HG03039 (cell line): ENCODE measurements at regions not wholly inside any gene's neighbourhood (a gene's known extent, or its start where the extent isn't known, plus 50 kb on each side); places are given as distances from the start of the nearest gene placed in this dataset.
"Not testable (repeated sequence)": the region's sequence is repeated elsewhere in the genome, so short reads cannot be mapped to it uniquely, and the experiment has no call there.

Experiments used
- ATAC-seq: cut with Tn5 transposase; IDR thresholded peaks from one replicate; pipeline ENCODE4 v1.9.1; 2021; ENCODE audit warnings: mild to moderate bottlenecking, moderate library complexity; ENCODE audit not compliant: unreplicated experiment

DNA sequence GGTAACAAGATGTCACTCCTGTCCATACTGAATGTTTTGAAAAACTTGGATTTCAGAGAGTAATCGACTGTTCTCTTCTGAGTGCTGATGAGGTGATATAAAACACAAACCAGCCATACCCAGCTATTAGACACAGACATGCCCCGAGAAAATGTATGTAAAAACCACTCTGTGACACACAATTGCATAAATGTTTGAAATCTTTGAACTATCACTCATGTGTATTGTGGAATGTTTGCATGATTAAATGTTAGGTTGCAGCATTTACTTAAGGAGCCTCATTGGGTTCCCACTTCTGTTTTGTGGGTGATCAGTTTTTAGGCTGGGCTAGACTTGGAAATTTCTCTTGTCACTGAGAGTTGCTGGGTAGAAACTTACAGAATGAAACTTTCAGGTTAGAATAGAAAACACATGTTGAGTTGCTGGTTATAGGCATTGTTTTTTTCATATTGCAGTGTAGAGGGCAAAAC is 270.4 kb upstream of the B3GALT2 start:
- ATAC-seq: peak; percentile 50

- no peak for ATAC-seq
Measured at GRCh38 chr1:193451606-193452005, 265.2 kb upstream of the B3GALT2 start.

DNA sequence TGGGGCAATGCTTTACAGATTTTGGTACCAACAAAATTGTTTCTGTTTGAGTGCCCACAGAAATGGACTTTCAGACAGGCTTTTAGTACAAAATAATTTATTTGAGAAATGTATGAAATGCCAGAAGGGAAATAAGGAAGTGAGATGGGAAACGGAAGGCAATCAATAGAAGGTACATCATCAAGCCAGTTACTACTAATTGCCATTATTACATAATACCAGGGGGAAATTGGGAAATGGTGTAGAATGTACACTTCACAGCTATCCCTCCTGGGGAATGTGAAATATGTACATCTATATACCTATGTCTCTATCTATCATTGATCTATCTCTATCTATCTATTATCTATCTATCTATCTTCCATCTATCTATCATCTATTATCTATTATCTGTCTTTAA is 264.6 kb upstream of the B3GALT2 start:
- no peak for ATAC-seq

DNA sequence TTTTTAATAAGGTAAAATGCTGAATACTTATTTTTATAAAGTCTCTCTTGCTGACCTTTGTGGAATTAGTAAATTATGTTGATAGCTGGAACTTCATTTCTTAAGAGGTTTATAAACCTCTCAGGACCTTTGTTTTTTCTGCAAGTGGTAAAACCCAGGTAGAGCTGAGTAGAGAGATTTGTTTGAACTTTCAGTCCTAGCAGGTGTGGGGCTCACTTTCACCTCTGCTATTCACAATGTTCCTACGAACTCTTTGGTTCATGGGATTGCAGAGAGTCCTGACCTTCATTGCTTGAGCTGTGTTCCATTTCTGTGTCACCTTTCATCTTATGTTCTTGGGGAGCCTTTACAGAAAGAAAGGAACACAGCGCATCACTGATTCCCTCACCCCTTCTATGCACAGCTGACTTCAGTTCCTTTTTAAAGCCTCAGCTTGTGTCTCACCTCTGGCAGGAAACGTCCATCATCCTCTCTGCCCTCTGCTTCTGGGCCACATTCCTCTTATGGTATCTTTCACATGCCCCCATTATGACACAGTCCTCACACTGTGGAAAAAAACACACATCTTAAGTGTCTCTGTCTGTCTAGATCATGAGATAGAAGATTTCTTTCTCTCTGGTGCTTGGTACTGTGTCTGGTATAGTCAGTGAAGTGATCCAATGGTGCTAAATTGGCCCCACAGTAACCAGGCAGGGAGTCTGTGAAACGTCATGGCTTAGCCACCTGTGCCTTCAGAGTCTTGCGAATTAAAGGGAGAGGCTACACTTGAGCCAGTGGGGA is 262.5 kb upstream of the B3GALT2 start:
- ATAC-seq: peak; percentile 85

GRCh38 chr1:193443886-193444285 is 257.5 kb upstream of the B3GALT2 start:
- no peak for ATAC-seq

GRCh38 chr1:193438771-193439170 is 252.4 kb upstream of the B3GALT2 start:
- peak; percentile 52 for ATAC-seq

DNA sequence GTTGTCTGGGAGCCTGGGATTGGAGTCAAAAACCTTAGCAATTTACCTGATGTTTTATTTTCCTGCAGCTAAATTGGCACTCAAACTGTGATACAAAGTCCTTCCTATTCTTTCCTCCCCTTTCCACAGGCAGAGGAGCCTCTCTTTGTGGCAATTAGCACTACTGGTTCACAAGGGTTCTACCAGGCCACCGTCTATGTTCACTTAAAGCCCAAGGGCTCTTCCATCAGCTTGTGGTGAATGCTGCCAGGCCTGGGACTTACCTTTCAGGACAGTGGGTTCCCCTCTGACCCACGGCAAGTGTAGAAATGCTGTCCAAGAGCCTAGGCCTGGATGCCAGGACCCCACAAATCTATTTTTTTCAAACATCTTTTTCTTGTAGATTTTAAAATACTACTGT is 251.9 kb upstream of the B3GALT2 start:
- no peak for ATAC-seq

DNA sequence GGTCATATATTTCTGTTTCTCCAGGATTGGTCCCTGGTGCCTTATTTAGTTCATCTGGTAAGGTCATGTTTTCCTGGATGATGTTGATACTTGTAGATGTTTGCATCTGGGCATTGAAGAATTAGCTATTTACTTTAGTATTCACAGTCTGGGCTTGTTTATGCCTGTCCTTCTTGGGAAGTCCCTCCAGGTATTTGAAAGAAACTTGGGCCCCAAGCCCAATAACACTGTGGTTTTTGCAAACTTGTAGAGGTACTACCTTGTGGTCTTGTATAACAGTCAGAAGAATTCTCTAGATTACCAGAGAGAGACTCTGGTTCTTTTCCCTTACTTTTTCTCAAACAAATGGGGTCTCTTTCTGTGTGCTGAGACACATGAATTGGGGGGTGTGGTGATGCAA is 251.4 kb upstream of the B3GALT2 start:
- ATAC-seq: peak; percentile 87

GRCh38 chr1:193437333-193437732 is 250.9 kb upstream of the B3GALT2 start:
- ATAC-seq: not testable (repeated sequence)

DNA sequence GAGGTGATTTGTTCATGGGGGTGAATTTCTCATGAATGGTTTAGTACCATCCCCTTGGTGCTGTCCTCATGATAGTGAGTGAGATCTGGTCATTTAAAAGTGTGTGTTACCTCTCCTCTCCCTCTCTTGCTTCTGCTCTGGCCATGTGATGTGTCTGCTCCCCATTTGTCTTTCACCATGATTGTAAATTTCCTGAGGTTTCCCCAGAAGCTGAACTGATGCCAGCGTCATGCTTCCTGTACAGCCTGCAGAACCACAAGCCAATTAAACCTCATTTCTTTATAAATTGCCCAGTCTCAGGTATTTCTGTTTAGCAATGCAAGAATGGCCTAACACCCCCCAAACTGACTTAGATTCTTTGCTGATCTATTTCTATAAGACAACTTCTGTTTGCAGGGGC is 249.4 kb upstream of the B3GALT2 start:
- ATAC-seq: no peak

- no peak for ATAC-seq
Measured at GRCh38 chr1:193434319-193434718, 247.9 kb upstream of the B3GALT2 start.

DNA sequence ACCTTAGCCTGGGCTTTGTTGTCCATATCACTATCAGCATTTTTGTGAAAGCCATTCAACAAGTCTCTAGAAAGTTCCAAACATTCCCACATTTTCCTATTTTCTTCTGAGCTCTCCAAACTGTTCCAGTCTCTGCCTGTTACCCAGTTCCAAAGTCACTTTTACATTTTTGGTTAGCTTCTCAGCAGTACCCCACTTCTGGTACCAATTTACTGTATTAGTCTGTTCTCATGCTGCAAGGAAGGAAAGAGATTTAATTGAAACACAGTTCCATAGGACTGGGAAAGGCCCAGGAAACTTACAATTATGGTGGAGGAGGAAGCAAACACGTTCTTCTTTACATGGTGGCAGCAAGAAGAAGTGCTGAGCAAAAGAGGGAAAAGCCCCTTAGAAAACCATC is 247.2 kb upstream of the B3GALT2 start:
- no peak for ATAC-seq

DNA sequence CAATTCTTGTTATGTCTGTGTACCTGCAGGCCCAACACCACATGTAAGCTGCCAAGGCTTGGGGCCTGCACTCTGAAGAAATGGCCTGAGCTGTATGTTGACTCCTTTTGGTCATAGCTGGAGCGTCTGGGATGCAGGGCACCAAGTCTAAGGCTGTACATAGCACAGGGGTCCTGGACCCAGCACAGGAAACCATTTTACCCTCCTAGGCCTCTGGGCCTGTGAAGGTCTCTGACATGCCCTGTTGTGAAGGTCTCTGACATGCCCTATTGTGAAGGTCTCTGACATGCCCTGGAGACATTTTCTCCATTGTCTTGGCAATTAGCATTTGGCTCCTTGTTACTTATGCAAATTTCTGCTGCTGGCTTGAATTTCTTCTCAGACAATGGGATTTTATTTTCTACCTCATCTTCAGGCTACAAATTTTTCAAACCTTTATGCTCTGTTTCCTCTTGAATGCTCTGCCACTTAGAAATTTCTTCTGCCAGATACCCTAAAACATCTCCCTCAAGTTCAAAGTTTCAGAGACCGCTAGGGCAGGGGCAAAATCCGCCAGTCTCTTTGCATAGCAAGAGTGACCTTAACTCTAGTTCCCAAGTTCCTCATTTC is 246.7 kb upstream of the B3GALT2 start:
- no peak for ATAC-seq

DNA sequence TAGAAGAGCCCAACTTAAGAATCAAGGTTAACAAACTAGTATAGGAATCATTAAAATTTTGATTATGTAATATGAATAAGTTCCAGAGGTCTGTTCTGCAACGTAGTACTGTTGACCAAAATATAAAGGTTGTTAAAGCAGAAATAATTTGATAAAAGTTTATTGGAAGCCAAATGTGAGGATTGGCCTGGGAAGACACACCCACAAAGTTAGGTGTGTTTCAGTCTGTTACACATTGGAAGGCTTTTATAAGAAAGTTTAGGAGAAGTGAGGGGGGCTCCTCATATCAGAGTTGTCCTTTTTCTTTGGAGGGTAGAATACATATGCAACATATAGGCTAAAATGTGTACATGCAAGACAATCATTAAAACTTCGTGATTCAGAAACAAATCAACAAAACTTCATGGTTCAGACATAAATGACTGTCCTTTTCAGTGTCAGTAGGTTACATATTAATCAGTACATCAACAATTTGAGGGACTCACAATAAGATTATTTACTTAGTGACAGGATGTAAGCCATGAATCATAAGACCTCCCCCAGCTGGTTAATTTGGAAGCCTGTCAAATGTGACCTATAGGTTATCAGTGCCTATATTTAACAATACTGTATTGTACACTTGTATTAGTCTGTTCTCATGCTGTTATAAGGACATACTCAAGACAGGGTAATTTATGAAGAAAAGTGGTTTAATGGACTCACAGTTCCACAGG is 245.0 kb upstream of the B3GALT2 start:
- ATAC-seq: no peak

DNA sequence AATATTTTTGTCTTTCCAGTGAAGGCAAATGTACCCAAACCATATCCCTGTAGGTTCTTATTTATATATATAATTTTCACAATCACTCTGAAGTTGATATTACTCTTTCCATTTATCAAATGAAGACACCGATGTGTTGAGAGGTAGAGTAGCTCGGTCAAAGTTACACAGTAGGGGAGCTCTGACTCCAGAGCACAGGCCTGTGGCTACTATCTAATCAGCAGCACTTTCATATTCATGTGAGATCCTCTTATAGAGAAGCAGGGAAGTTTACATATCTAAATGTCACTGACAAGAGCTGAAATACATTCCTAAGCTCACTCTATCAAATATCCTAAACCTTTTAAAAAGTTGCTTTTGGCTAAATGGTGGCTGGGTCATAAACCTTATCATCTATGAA is 241.1 kb upstream of the B3GALT2 start:
- ATAC-seq: no peak

DNA sequence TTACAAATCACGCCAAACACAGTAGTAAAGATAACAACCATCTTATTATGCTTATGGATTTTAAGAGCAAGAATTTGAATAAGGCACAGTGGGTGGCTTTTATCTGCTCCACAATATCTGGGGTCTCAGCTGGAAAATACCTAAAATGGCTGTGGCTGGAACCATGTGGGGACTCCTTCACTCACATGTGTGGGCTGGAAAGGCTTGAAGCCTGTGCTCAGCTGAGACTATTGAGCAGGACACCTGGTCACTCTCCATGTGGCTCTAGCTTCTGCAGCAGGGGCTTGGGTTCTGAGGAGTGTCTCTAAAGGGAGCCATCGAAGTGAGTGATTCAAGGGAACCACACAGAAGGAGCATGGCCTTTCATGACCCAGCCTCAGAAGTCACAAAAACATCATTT is 239.6 kb upstream of the B3GALT2 start:
- no peak for ATAC-seq

DNA sequence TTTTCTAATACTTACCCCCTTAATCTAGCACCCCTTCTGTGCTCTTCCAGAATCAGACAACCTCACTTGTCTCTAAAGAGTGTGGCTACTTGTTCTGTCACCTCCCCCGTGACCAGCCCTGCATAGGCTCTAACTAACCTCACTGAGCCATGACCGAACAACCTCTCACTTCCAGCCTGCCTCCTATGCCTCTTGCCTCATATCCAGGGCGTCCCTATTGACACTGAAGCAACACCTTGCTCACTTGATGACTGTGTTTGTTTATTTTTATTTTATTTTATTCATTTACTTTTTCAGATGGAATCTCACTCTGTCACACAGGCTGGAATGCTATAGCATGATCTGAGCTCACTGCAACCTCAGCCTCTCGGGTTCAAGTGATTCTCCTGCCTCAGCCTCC is 235.1 kb upstream of the B3GALT2 start:
- no peak for ATAC-seq

DNA sequence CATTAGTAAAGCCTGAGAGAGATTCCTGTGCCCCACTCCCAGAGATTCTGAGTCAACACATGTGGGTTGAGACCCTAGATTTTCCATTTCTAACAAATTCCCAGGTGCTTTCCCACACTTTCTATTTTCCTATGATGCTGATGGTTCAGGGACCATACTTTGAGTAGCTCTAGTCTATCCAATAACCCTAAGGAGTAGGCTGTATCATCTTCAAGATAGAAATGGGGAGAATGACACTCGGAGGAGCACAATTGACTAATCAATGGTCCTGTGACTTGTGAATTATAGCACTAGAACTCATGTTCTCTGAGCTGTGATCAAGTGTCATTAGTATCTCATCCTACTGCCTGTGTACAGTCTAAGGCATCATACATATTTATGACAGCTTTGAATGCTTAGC is 232.9 kb upstream of the B3GALT2 start:
- ATAC-seq: no peak

- ATAC-seq: no peak
Measured at GRCh38 chr1:193418745-193419058, 232.3 kb upstream of the B3GALT2 start.

- no peak for ATAC-seq
Measured at GRCh38 chr1:193417945-193418744, 231.7 kb upstream of the B3GALT2 start.

DNA sequence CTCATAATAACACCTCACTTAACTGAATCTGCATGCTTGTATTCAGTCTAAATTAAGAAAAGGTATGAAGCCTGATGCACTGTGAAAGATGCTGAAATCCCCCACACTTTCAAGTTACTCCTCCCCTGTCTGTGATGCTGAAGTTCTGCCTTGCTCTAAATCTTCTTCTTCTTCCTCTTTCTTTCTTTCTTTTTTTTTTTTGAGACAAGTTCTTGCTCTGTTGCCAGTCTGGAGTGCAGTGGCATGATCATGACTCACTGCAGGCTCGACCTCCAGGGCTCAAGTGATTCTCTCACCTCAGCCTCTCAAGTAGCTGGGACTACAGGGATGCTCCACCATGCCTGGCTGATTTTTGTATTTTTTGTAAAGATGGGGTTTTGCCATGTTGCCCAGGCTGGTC is 231.0 kb upstream of the B3GALT2 start:
- ATAC-seq: no peak
